H9 (cell line): ENCODE measurements at regions not wholly inside any gene's neighbourhood (a gene's known extent, or its start where the extent isn't known, plus 50 kb on each side); places are given as distances from the start of the nearest gene placed in this dataset.
A peak's percentile ranks its signal among the peaks of the same experiment; 100 is the strongest.
"Not testable (repeated sequence)": the region's sequence is repeated elsewhere in the genome, so short reads cannot be mapped to it uniquely, and the experiment has no call there.

Source experiments
- DNase-seq: peaks from one replicate; pipeline ENCODE4 v3.0.0-alpha.2; 2017
- H2AFZ ChIP-seq: one replicate; pipeline ENCODE4 v1.6.1; 2013; ENCODE audit warnings: mild to moderate bottlenecking, low read length, control low read depth, moderate library complexity
- H2AK5ac ChIP-seq: 2 replicates; pipeline ENCODE4 v1.6.1; 2013; ENCODE audit warnings: low read length, control low read depth, mixed read lengths; ENCODE audit not compliant: insufficient read length
- H2BK120ac ChIP-seq: one replicate; pipeline ENCODE4 v1.6.1; 2013; ENCODE audit warnings: low read depth, mild to moderate bottlenecking, low read length, control low read depth, inconsistent platforms; ENCODE audit not compliant: poor library complexity, severe bottlenecking
- H2BK12ac ChIP-seq: 2 replicates; pipeline ENCODE4 v1.6.1; 2013; ENCODE audit warnings: low read length, control low read depth, mixed read lengths, low read depth; ENCODE audit not compliant: insufficient read length
- H2BK15ac ChIP-seq: 2 replicates; pipeline ENCODE4 v1.6.1; 2013; ENCODE audit warnings: low read depth, low read length, control low read depth
- H2BK20ac ChIP-seq: one replicate; pipeline ENCODE4 v1.6.1; 2013; ENCODE audit warnings: low read depth, mild to moderate bottlenecking, low read length, control low read depth, inconsistent platforms; ENCODE audit not compliant: poor library complexity, severe bottlenecking
- H2BK5ac ChIP-seq: 2 replicates; pipeline ENCODE4 v1.6.1; 2013; ENCODE audit warnings: low read length, control low read depth, mixed read lengths; ENCODE audit not compliant: insufficient read length
- H3K14ac ChIP-seq: 2 replicates; pipeline ENCODE4 v1.6.1; 2013; ENCODE audit warnings: low read length, control low read depth; ENCODE audit not compliant: insufficient read depth
- H3K18ac ChIP-seq: 2 replicates; pipeline ENCODE4 v1.6.1; 2013; ENCODE audit warnings: low read depth, mild to moderate bottlenecking, mixed read lengths, low read length, control low read depth; ENCODE audit not compliant: insufficient read length
- H3K23ac ChIP-seq: 2 replicates; pipeline ENCODE4 v1.6.1; 2013; ENCODE audit warnings: low read length, control low read depth, mixed read lengths, low read depth; ENCODE audit not compliant: insufficient read length
- H3K23me2 ChIP-seq: 2 replicates; pipeline ENCODE4 v1.6.1; 2013; ENCODE audit warnings: low read depth, mild to moderate bottlenecking, mixed read lengths, low read length, control low read depth; ENCODE audit not compliant: insufficient read length, poor library complexity, severe bottlenecking
- H3K27ac ChIP-seq: 2 replicates; pipeline ENCODE4 v1.5.1; 2013; ENCODE audit warnings: low read length, control low read depth, mixed read lengths, low read depth; ENCODE audit not compliant: insufficient read length
- H3K27me3 ChIP-seq: 2 replicates; pipeline ENCODE4 v1.6.1; 2013; ENCODE audit warnings: low read length, control low read depth, inconsistent platforms; ENCODE audit not compliant: insufficient read depth
- H3K4ac ChIP-seq: 2 replicates; pipeline ENCODE4 v1.6.1; 2013; ENCODE audit warnings: low read depth, mild to moderate bottlenecking, control low read depth, inconsistent platforms, low read length, moderate library complexity
- H3K4me1 ChIP-seq: 2 replicates; pipeline ENCODE4 v1.6.1; 2013; ENCODE audit warnings: low read length, control low read depth, inconsistent platforms; ENCODE audit not compliant: insufficient read depth
- H3K4me2 ChIP-seq: 2 replicates; pipeline ENCODE4 v1.6.1; 2013; ENCODE audit warnings: low read length, control low read depth, mixed read lengths; ENCODE audit not compliant: insufficient read length, insufficient read depth
- H3K56ac ChIP-seq: 2 replicates; pipeline ENCODE4 v1.6.1; 2013; ENCODE audit warnings: low read depth, mild to moderate bottlenecking, mixed read lengths, low read length, control low read depth; ENCODE audit not compliant: insufficient read length
- H3K79me1 ChIP-seq: 2 replicates; pipeline ENCODE4 v1.6.1; 2013; ENCODE audit warnings: low read depth, mild to moderate bottlenecking, moderate library complexity, low read length, control low read depth, inconsistent platforms; ENCODE audit not compliant: insufficient read depth, poor library complexity, severe bottlenecking
- H3K79me2 ChIP-seq: 2 replicates; pipeline ENCODE4 v1.6.1; 2013; ENCODE audit warnings: low read length, control low read depth, inconsistent platforms; ENCODE audit not compliant: insufficient read depth
- H3K9ac ChIP-seq: 2 replicates; pipeline ENCODE4 v1.6.1; 2013; ENCODE audit warnings: low read length, control low read depth, mixed read lengths; ENCODE audit not compliant: insufficient read length; ENCODE audit errors: extremely low read depth
- H3K9me3 ChIP-seq: one replicate; pipeline ENCODE4 v1.6.1; 2013; ENCODE audit warnings: low read depth, low read length, inconsistent platforms; ENCODE audit not compliant: control insufficient read depth
- H3T11ph ChIP-seq: one replicate; pipeline ENCODE4 v1.6.1; 2013; ENCODE audit warnings: mild to moderate bottlenecking, low read length, control low read depth, inconsistent platforms
- H4K20me1 ChIP-seq: one replicate; pipeline ENCODE4 v1.6.1; 2013; ENCODE audit not compliant: control insufficient read depth, insufficient read length, insufficient read depth
- H4K5ac ChIP-seq: 2 replicates; pipeline ENCODE4 v1.6.1; 2013; ENCODE audit warnings: low read depth, mild to moderate bottlenecking, mixed read lengths, low read length, control low read depth; ENCODE audit not compliant: insufficient read length
- H4K8ac ChIP-seq: replicated peaks from 2 replicates; pipeline ENCODE4 v1.6.1; 2013; ENCODE audit warnings: low read length, control low read depth, mixed read lengths, low read depth; ENCODE audit not compliant: insufficient read length
- H4K91ac ChIP-seq: 2 replicates; pipeline ENCODE4 v1.6.1; 2013; ENCODE audit warnings: low read depth, mild to moderate bottlenecking, moderate library complexity, mixed read lengths, low read length, control low read depth; ENCODE audit not compliant: insufficient read length
- H3K27ac Mint-ChIP-seq, 3 experiments: 2 replicates in 2 of 3; 3 replicates in 1 of 3; pipeline ENCODE4 v1.8.0; 2020 to 2021; ENCODE audit warnings: mixed read lengths in 3 of 3, mild to moderate bottlenecking in 1 of 3, moderate library complexity in 1 of 3
- H3K27me3 Mint-ChIP-seq: 2 replicates; pipeline ENCODE4 v1.8.0; 2021; ENCODE audit warnings: low read depth, mild to moderate bottlenecking, moderate library complexity, mixed read lengths
- H3K36me3 Mint-ChIP-seq, 3 experiments: 2 replicates in 2 of 3; 3 replicates in 1 of 3; pipeline ENCODE4 v1.8.0; 2020 to 2021; ENCODE audit warnings: low read depth in 3 of 3, mixed read lengths in 3 of 3; ENCODE audit not compliant: insufficient read depth in 1 of 3
- H3K4me1 Mint-ChIP-seq, 2 experiments: 2 replicates each; pipeline ENCODE4 v1.8.0; 2020; ENCODE audit warnings: mixed read lengths in 2 of 2
- H3K4me3 Mint-ChIP-seq, 2 experiments: 2 replicates in 1 of 2; 3 replicates in 1 of 2; pipeline ENCODE4 v1.8.0; 2020 to 2021; ENCODE audit warnings: mild to moderate bottlenecking in 2 of 2, mixed read lengths in 2 of 2, moderate library complexity in 1 of 2
- H3K9me3 Mint-ChIP-seq, 2 experiments: 2 replicates in 1 of 2; 3 replicates in 1 of 2; pipeline ENCODE4 v1.8.0; 2020; ENCODE audit warnings: mild to moderate bottlenecking in 2 of 2, mixed read lengths in 2 of 2, moderate library complexity in 1 of 2
- CTCF ChIP-seq: fragments of 200-600 bp; sonication (generic); conservative IDR thresholded peaks from 3 replicates; pipeline ENCODE4 v1.8.0; 2021; ENCODE audit warnings: antibody characterized with exemption, mild to moderate bottlenecking
- WGBS: extraction: QIAGEN DNeasy Blood & Tissue Kit; methylation state at CpG from one replicate; pipeline ENCODE4 v1.1.7; 2013; ENCODE audit warnings: missing lambda C conversion rate, low lambda C conversion rate, mixed read lengths; ENCODE audit not compliant: insufficient read length; ENCODE audit errors: extremely low coverage; 5-methylcytosine and 5-hydroxymethylcytosine counted together

DNA sequence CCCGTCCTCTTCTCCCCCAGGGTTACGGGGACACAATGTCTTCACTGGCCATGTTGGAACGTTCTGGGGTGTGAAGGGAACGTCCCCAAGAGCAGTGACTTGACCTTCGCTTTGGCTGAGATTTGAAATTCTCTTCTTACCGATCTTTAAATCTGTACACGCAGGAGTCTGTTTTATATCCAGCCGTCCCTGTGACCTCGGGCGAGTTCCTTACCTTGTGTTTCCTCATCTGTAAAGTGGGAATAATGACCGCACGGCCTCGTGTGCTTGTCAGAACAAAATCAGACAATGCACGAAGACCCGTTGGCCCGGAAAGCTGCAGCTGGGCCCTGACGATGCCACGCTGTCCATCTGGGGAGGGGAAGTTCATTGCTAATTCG lies 454.3 kb downstream of the PREX1 start:
- Histone ChIP-seq H2AFZ (no peak overlapping the region), H3K79me2 (no peaks in the 10 kb centered on the region), H3K18ac (peak overlapping the region; percentile 65), H3K56ac (no peak overlapping the region), H3K27ac (no peak overlapping the region), H3K9me3 (no peaks in the 10 kb centered on the region), H3K9ac (no peak overlapping the region), H2BK15ac (no peak overlapping the region), H4K8ac (no peak overlapping the region), H4K91ac (no peak overlapping the region), H3K27me3 (no peaks in the 10 kb centered on the region), H3K23me2 (no peaks in the 10 kb centered on the region), H3K79me1 (no peaks in the 10 kb centered on the region), H3K4ac (no peak overlapping the region), H3K4me1 (no peaks in the 10 kb centered on the region), H2BK12ac (no peak overlapping the region), H3K23ac (no peak overlapping the region), H2BK120ac (no peak overlapping the region), H3K4me2 (no peak overlapping the region), H2BK5ac (no peak overlapping the region), H4K5ac (no peak overlapping the region), H4K20me1 (no peaks in the 10 kb centered on the region), H3T11ph (no peak overlapping the region), H2AK5ac (no peak overlapping the region), H2BK20ac (no peak overlapping the region), H3K14ac (peak overlapping the region; percentile 59; the same call in 1 of the 2 replicates)
- Mint-ChIP-seq H3K27ac (peak overlapping the region in 2 of 3 experiments; percentile 34 to 77; a peak in 3 of 7 replicates), H3K36me3 (no peaks in the 10 kb centered on the region), H3K9me3 (no peaks in the 10 kb centered on the region), H3K4me3 (no peak overlapping the region), H3K4me1 (peaks cover 72 to 77% of the 10 kb centered on the region in 2 experiments), H3K27me3 (peaks cover 6% of the 10 kb centered on the region)
- no peak for DNase-seq
- WGBS, result no CpG with 5 or more reads among the region's 19 CpGs
- TF ChIP-seq CTCF, result no peak

- not testable (repeated sequence) for H3K4ac ChIP-seq, H3K36me3 Mint-ChIP-seq, H4K5ac ChIP-seq, H2AK5ac ChIP-seq, H3K27ac ChIP-seq, H3T11ph ChIP-seq, H3K27me3 Mint-ChIP-seq, H3K79me2 ChIP-seq, H3K4me1 ChIP-seq, H3K9ac ChIP-seq, H3K56ac ChIP-seq, H2BK15ac ChIP-seq, H3K27me3 ChIP-seq, H3K9me3 ChIP-seq, H4K91ac ChIP-seq, H2AFZ ChIP-seq, H3K23ac ChIP-seq, H4K8ac ChIP-seq, H2BK5ac ChIP-seq, H3K9me3 Mint-ChIP-seq, H2BK20ac ChIP-seq, H3K4me3 Mint-ChIP-seq, H3K4me2 ChIP-seq, H2BK120ac ChIP-seq, H4K20me1 ChIP-seq, H3K79me1 ChIP-seq, H3K23me2 ChIP-seq
- DNase-seq, result peak; percentile 46
- Histone ChIP-seq H2BK12ac (peak overlapping the region; percentile 68), H3K18ac (peak overlapping the region; percentile 73), H3K14ac (peak overlapping the region; percentile 86)
- Mint-ChIP-seq H3K4me1 (peaks cover 76 to 81% of the 10 kb centered on the region in 2 experiments), H3K27ac (peak overlapping the region in 1 of 3 experiments; percentile 77; a peak in 2 of 7 replicates)
- WGBS, result no CpG with 5 or more reads among the region's 35 CpGs
Measured at GRCh38 chr20:48372851-48373554, 454.8 kb downstream of the PREX1 start.
